OCI-LY3 (cell line): ENCODE measurements at regions not wholly inside any gene's neighbourhood (a gene's known extent, or its start where the extent isn't known, plus 50 kb on each side); places are given as distances from the start of the nearest gene placed in this dataset.
"Not testable (repeated sequence)": the region's sequence is repeated elsewhere in the genome, so short reads cannot be mapped to it uniquely, and the experiment has no call there.

Source experiments
- CTCF ChIP-seq: fragments of 200-600, 300-600 bp; sonication (generic); IDR thresholded peaks from 2 replicates; pipeline ENCODE4 v1.5.1; 2014; ENCODE audit warnings: antibody characterized with exemption, low read length, low read depth
- EZH2phosphoT487 ChIP-seq: fragments of 200-600 bp; shearing (Covaris generic); IDR thresholded peaks from 2 replicates; pipeline ENCODE4 v1.6.1; 2018; ENCODE audit warnings: antibody characterized with exemption, mixed run types, low read depth

GRCh38 chr7:66455432-66455831 is 173.2 kb upstream of the KCTD7 start:
- TF ChIP-seq CTCF, EZH2phosphoT487: not testable (repeated sequence)
